ENCODE measurements at regions not wholly inside any gene's neighbourhood (a gene's known extent, or its start where the extent isn't known, plus 50 kb on each side); places are given as distances from the start of the nearest gene placed in this dataset.
"Not testable (repeated sequence)": the region's sequence is repeated elsewhere in the genome, so short reads cannot be mapped to it uniquely, and the experiment has no call there.

- ChIA-PET POLR2A (no interaction called here), CTCF (interaction anchor here (1.0 kb wide), 1 partner anchor 195 kb away, joined by 3 read pairs; no protein-coding TSS in a partner anchor)
- Histone ChIP-seq H3K4me3 (ENCODE audit: low read depth, low read length) (no peak overlapping the region), H3K27me3 (ENCODE audit: control insufficient read depth, insufficient read depth, low read length) (no peaks in the 10 kb centered on the region), H3K36me3 (ENCODE audit: control insufficient read depth, insufficient read depth, low read length) (no peaks in the 10 kb centered on the region)
- DNase-seq (ENCODE audit: low read depth) = no peak
- no peak for TF ChIP-seq CTCF (IDR thresholded peaks at IDR 0.05; ENCODE audit: insufficient read depth, low read depth, low read length)
These were observed 117.6 kb upstream of the TMEM170B start for GRCh38 chr6:11419763-11420453.

GRCh38 chr6:11418290-11418905 is 119.2 kb upstream of the TMEM170B start:
- ChIA-PET CTCF (no interaction called here), POLR2A (no interaction called here)
- H3K4me3 ChIP-seq (ENCODE audit: low read depth, low read length) = no peak overlapping the region
- TF ChIP-seq CTCF (IDR thresholded peaks at IDR 0.05; ENCODE audit: insufficient read depth, low read depth, low read length) = no peak
- H3K27me3 ChIP-seq (ENCODE audit: control insufficient read depth, insufficient read depth, low read length) = no peaks in the 10 kb centered on the region
- no peaks in the 10 kb centered on the region for H3K36me3 ChIP-seq (ENCODE audit: control insufficient read depth, insufficient read depth, low read length)
- no peak for DNase-seq (ENCODE audit: low read depth)

- no peaks in the 10 kb centered on the region for H3K36me3 ChIP-seq (ENCODE audit: control insufficient read depth, insufficient read depth, low read length)
- DNase-seq (ENCODE audit: low read depth) = no peak
- ChIA-PET POLR2A (no interaction called here), CTCF (interaction anchor here (1.4 kb wide), 1 partner anchor 86 kb away, joined by 3 read pairs; no protein-coding TSS in a partner anchor)
- no peaks in the 10 kb centered on the region for H3K27me3 ChIP-seq (ENCODE audit: control insufficient read depth, insufficient read depth, low read length)
- no peak overlapping the region for H3K4me3 ChIP-seq (ENCODE audit: low read depth, low read length)
- no peak for TF ChIP-seq CTCF (IDR thresholded peaks at IDR 0.05; ENCODE audit: insufficient read depth, low read depth, low read length)
These were observed 120.5 kb upstream of the TMEM170B start for GRCh38 chr6:11416936-11417576.

GRCh38 chr6:11416099-11416935 is 121.2 kb upstream of the TMEM170B start:
- CTCF ChIA-PET = interaction anchor here (1.4 kb wide), 1 partner anchor 85 kb away, joined by 3 read pairs; no protein-coding TSS in a partner anchor
- H3K4me3 ChIP-seq (ENCODE audit: low read depth, low read length); H3K27me3 ChIP-seq (ENCODE audit: control insufficient read depth, insufficient read depth, low read length); POLR2A ChIA-PET; H3K36me3 ChIP-seq (ENCODE audit: control insufficient read depth, insufficient read depth, low read length); DNase-seq (ENCODE audit: low read depth): not testable (repeated sequence)

- no peak for TF ChIP-seq CTCF (IDR thresholded peaks at IDR 0.05; ENCODE audit: insufficient read depth, low read depth, low read length)
- Histone ChIP-seq H3K36me3 (ENCODE audit: control insufficient read depth, insufficient read depth, low read length) (no peaks in the 10 kb centered on the region), H3K27me3 (ENCODE audit: control insufficient read depth, insufficient read depth, low read length) (no peaks in the 10 kb centered on the region), H3K4me3 (ENCODE audit: low read depth, low read length) (no peak overlapping the region)
- CTCF ChIA-PET = interaction anchor here (1.4 kb wide), 1 partner anchor 84 kb away, joined by 3 read pairs; no protein-coding TSS in a partner anchor
- no peak for DNase-seq (ENCODE audit: low read depth)
- POLR2A ChIA-PET = no interaction called here
These were observed 122.0 kb upstream of the TMEM170B start for GRCh38 chr6:11415557-11415956.
